Nucleus accumbens (tissue), 56 donors: ENCODE measurements at regions not wholly inside any gene's neighbourhood (a gene's known extent, or its start where the extent isn't known, plus 50 kb on each side); places are given as distances from the start of the nearest gene placed in this dataset.
A peak's percentile ranks its signal among the peaks of the same experiment; 100 is the strongest.
"Not testable (repeated sequence)": the region's sequence is repeated elsewhere in the genome, so short reads cannot be mapped to it uniquely, and the experiment has no call there.

Source experiments
- DNase-seq, 56 donors: peaks; one replicate each; lab custom pipeline; 2025; lab: John Stamatoyannopoulos, UW

GRCh38 chr3:106822204-106822603 lies 555.0 kb upstream of the CCDC54 start:
- no peak for DNase-seq

- DNase-seq: no peak
Observed at GRCh38 chr3:106823701-106824100, 553.5 kb upstream of the CCDC54 start.

- peak in 6 of 56 donors; percentile 1 to 26 (median 5) for DNase-seq
Observed at GRCh38 chr3:106824856-106825255, 552.4 kb upstream of the CCDC54 start.

DNA sequence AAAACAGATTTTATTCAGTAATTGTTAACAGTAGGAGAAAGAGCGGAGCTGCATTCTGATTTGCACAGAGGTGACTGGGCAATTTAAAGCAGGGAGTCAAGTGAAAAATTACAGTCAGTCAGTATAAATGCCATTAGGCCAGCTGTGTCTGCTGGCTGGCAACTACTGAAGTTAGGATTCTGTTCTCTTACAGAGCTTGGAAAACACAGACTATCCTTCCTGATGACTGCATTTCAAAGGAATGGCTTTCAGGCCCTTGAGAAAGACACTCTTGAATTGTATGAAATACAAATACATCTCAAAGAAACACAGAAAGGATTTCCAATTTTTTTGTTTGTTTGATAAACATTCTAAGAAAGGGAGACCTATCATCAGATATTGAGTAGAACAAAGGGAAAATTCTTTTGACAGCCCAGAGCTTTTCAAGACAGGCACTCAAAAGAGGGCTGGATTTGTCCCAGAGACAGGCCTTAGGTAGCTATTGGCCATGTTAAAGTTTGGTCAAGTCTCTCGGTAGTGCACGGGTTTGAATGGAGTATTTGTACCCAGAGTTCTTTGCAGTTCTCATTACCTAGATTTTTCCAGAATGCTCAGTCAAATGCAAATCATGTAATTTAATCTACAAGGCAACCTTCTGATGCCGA lies 551.2 kb upstream of the CCDC54 start:
- DNase-seq: no peak

DNA sequence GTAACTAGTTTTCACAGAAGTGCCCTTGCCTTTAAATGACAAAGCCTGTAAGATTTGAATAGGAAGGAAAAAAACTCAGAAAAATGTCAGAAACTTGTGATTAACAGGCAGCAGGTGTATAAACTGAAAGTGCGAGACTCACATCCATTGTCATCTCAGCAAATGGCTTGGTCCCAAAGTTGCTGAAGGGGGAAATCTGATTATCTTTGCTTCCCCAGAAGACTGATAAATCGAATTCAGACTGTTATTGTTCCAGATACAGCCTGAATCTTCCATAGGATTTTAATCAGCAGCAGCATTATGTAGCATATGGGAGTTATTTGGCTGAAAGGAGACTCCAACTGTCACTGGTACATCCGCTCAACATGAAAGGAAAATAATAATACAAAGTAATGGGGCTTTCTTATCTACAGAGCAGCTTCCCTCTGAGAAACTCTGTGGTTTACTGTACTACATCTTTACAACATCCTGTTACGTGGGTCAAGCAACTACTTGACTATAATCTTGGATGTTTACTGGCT lies 550.4 kb upstream of the CCDC54 start:
- DNase-seq: no peak

- DNase-seq: no peak
Observed at GRCh38 chr3:106827515-106828213, 549.6 kb upstream of the CCDC54 start.

DNA sequence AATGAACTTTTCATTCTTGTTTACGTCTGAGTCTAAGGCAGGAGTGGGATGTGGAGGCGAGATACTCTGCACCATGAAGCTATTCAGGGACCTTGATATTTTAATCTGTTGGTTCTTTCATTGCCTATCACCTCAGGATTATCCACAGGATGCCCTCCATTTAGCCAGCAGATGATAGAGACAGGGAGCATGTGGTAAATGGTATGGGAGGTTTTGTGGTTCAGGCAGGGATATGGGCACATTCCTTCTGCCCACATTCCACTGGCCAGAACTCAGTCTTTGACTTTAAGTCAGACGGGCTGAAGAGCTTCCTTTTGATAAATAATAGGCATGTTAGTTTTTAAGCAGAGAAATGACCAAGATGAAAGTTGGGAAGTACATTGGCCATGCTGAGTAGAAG lies 548.0 kb upstream of the CCDC54 start:
- no peak for DNase-seq

DNA sequence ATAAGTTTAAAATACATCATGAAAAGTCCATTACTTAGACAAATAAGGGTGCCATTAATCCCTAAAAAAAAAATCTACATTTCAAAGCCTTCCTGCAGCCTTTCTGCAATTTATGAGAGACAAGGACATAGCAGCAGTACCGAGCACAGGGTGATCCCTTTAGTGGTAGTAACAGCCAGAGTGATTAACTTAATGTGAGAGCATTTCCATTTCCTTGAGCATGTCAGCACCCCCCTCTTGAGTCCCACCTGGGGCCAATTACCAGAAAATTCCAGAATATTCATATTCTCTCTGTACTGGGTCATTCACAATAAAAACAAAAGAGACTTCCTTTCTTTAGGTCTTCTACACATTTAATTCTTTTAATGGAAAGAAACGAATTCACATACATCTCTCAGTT lies 546.9 kb upstream of the CCDC54 start:
- no peak for DNase-seq

DNA sequence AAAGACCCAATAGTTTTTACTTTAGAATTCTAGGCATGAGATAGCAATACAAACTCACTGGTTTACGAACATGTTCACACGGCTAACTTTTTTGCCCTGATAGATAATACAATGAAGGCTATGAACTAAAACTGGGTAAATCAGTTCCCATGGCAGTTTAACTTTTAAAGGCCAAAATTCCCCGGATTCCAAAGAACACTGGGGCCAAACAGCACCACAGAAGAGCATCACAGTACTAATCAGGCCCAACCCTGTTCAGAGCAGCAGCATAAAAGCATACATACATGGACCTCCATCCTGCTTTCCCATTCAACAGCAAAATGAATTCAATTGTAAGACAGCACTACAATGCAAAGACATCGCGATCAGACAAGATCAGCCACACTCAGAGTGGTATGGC lies 540.3 kb upstream of the CCDC54 start:
- DNase-seq: no peak

DNA sequence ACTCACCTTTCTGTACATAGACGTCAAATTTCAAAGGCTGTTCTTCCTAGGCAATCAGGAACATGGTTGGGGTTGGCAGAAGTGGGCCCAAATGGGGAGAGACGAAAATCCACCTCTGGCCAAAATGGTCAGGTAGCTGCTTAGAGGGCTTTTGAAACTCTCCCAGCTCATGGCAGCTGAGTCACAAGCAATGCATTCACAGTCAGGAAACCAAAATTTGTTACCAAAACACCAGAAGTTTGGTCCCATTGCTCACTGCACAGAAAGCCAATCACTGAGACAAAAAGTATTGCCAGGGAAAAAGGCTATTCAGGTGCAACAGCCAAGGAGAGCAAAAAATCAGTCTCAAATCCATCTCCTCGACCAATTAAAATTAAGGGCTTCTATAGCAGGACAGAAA lies 539.6 kb upstream of the CCDC54 start:
- DNase-seq: no peak

GRCh38 chr3:106839576-106840280 lies 537.5 kb upstream of the CCDC54 start:
- no peak for DNase-seq

DNA sequence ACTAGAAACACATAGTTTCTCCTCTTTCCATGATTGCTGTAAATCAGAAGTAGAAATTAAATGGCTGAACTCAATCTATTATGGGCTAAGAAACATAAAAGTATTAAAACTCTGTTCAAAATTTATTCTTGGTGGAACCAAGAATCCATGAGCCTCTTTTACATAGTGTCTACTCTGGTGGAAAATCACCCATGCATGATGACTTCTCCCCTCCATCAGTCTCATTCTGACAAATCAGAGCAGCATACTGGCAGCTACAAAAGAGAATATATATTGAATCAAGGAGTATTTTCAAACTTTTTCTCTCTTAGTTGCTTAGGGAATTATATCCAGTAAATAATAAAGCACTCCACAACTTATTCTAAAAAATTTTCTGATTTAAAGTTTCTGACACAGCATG lies 536.9 kb upstream of the CCDC54 start:
- no peak for DNase-seq

- no peak for DNase-seq
Observed at GRCh38 chr3:106842151-106842550, 535.1 kb upstream of the CCDC54 start.

DNA sequence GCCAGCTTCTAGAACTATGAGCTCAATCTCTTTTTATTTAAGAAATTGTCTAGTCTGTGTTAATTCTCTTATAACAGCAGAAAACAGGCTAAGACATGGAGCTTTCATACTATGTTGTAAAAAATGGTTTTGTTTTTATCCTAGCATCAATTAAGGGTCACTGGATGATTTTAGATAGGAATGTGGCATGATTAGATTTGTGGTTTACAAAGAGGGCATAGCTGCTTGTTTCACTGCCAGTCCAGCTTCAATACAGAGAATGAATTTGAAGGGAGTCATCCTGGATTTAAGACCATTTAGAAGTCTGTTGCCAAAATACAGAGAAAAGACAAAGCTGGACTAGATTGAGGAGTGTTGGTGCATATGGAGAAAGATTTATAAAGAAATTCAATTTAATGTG lies 532.6 kb upstream of the CCDC54 start:
- DNase-seq: no peak

GRCh38 chr3:106848099-106848498 lies 529.1 kb upstream of the CCDC54 start:
- no peak for DNase-seq

DNA sequence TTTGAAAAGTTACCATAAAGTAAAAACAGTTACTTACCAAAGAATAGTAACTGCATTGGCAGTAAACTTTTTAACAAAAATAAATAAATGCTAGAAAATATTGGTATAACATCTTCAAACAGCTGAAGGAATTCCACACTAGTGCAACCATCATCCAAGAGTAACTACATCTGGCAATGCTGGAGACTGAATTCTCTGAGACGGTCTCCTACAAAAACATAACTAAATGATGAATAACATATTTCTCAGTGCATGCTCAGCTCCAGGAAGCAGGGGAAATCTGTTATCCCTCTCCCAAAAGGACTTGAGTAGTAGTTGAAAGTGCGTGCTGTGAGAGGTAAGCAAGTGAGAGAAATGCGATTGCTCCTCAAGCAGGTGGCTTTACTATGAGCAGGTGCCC lies 526.8 kb upstream of the CCDC54 start:
- no peak for DNase-seq

DNA sequence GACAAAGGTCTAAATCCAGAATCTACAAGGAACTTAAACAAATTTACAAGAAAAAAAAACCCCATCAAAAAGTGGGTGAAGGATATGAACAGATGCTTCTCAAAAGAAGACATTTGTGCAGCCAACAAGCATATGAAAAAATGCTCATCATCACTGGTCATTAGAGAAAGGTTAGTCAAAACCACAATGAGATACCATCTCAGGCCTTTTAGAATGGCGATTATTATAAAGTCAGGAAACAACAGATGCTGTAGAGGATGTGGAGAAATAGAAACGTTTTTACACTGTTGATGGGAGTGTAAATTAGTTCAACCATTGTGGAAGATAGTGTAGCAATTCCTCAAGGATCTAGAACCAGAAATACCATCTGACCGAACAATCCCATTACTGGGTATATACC lies 518.9 kb upstream of the CCDC54 start:
- DNase-seq: not testable (repeated sequence)

GRCh38 chr3:106860182-106860581 lies 517.1 kb upstream of the CCDC54 start:
- DNase-seq: no peak

DNA sequence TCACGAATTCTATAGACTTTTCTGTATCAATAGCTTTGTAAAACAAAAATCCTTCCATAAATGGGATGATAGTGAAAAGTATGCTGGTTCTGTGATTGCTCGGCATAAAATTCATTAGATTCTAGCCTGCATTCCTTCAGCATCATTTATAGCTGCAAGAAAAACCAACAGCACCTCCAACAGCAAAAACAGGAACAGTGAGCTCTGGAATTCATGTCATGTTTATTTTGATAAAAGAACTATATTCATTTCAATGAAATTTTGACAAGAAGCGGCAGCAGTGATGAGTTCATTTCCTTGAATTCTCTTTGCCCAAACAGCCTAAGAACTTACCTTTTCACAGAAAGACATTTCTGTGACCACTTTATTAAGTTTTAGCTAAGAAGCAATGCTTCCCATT lies 515.2 kb upstream of the CCDC54 start:
- no peak for DNase-seq

DNA sequence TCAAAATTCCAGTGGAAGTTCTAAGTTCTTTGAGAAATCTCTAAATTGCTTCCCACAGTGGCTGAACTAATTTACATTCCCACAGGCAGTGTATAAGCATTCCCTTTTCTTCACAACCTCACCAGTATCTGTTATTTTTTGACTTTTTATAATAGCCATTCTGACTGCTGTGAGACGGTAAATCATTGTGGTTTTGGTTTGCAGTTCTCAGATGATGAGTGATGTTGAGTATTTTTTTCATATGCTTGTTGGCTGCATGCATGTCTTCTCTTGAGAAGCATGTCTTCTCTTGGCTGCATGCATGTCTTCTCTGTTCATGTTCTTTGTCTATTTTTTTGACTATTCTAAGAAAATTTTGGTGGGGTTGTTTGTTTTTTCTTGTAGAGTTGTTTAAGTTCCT lies 499.6 kb upstream of the CCDC54 start:
- no peak for DNase-seq

DNA sequence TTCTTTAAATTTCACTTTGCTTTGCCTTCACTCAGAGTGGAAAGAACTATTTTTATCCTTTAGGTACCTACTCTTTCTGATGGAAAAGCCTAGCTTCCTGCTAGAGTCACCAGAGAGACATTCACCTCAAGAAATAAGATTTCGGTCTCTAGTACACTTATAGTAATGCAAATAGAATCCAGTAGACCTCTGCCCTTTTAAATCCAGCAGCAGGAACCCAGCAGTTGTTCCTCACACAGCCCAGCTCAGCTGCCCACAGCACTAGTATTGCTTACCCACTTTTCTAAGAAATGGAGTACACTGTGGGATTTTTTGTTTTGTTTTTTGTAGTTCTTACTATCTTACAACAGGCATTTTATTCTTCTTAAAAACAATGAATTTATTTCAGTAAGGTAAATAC lies 497.0 kb upstream of the CCDC54 start:
- DNase-seq: no peak

DNA sequence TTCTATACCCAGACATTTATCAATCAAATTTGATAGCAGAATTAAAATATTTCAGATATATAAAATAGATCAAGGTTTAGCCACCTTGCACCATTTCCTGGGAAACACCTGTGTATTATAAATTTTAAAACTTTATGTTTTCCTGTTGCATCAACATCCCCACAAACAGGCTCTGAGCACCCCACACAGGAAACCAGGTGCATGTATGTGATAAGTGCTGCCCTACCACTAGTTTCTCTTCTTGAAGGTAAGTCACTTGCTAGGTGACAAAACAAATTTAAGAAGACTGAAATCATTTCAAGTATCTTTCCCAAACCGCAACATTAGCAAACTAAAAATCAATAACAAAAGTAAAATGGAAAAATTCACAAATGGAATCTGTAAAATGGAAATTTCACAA lies 496.1 kb upstream of the CCDC54 start:
- DNase-seq: no peak
